IPS DF 19.7 (cell line): ENCODE measurements at regions not wholly inside any gene's neighbourhood (a gene's known extent, or its start where the extent isn't known, plus 50 kb on each side); places are given as distances from the start of the nearest gene placed in this dataset.

ENCODE experiments used
- DNase-seq: peaks from one replicate; pipeline ENCODE4 v3.0.0-alpha.2; 2013; ENCODE audit warnings: low read depth, low spot score

GRCh38 chr20:52783769-52784168 lies 188.4 kb upstream of the TSHZ2 start:
- DNase-seq, result peak; percentile 12

GRCh38 chr20:52780462-52780861 lies 191.7 kb upstream of the TSHZ2 start:
- DNase-seq, result no peak

- DNase-seq, result no peak
Observed at GRCh38 chr20:52779125-52779524, 193.0 kb upstream of the TSHZ2 start.

GRCh38 chr20:52777171-52777570 lies 195.0 kb upstream of the TSHZ2 start:
- DNase-seq, result no peak

- no peak for DNase-seq
Observed at GRCh38 chr20:52775786-52776185, 196.4 kb upstream of the TSHZ2 start.

- DNase-seq, result no peak
Observed at GRCh38 chr20:52768694-52769093, 203.5 kb upstream of the TSHZ2 start.

- DNase-seq, result no peak
Observed at GRCh38 chr20:52766645-52767435, 205.3 kb upstream of the TSHZ2 start.

- DNase-seq, result no peak
Observed at GRCh38 chr20:52763321-52763853, 208.8 kb upstream of the TSHZ2 start.

GRCh38 chr20:52761867-52762266 lies 210.3 kb upstream of the TSHZ2 start:
- DNase-seq, result no peak

- DNase-seq, result no peak
Observed at GRCh38 chr20:52760791-52761190, 211.4 kb upstream of the TSHZ2 start.

- DNase-seq, result no peak
Observed at GRCh38 chr20:52757411-52757810, 214.7 kb upstream of the TSHZ2 start.

- no peak for DNase-seq
Observed at GRCh38 chr20:52755744-52756143, 216.4 kb upstream of the TSHZ2 start.

- no peak for DNase-seq
Observed at GRCh38 chr20:52754366-52754765, 217.8 kb upstream of the TSHZ2 start.

- no peak for DNase-seq
Observed at GRCh38 chr20:52752023-52752422, 220.1 kb upstream of the TSHZ2 start.

- no peak for DNase-seq
Observed at GRCh38 chr20:52751571-52751970, 220.6 kb upstream of the TSHZ2 start.

- DNase-seq, result no peak
Observed at GRCh38 chr20:52749938-52750337, 222.2 kb upstream of the TSHZ2 start.

- DNase-seq, result no peak
Observed at GRCh38 chr20:52748990-52749389, 223.2 kb upstream of the TSHZ2 start.

GRCh38 chr20:52748285-52748932 lies 223.7 kb upstream of the TSHZ2 start:
- DNase-seq, result no peak

- DNase-seq, result peak; percentile 30
Observed at GRCh38 chr20:52747845-52748284, 224.3 kb upstream of the TSHZ2 start.

GRCh38 chr20:52746770-52747169 lies 225.4 kb upstream of the TSHZ2 start:
- DNase-seq, result no peak

- peak; percentile 30 for DNase-seq
Observed at GRCh38 chr20:52746190-52746589, 226.0 kb upstream of the TSHZ2 start.

- no peak for DNase-seq
Observed at GRCh38 chr20:52744441-52744840, 227.7 kb upstream of the TSHZ2 start.

- DNase-seq, result no peak
Observed at GRCh38 chr20:52738081-52738480, 234.1 kb upstream of the TSHZ2 start.
